NB4 (cell line): ENCODE measurements at regions not wholly inside any gene's neighbourhood (a gene's known extent, or its start where the extent isn't known, plus 50 kb on each side); places are given as distances from the start of the nearest gene placed in this dataset.

Source experiments
- DNase-seq: peaks from one replicate; pipeline ENCODE4 v3.0.0; 2010; ENCODE audit warnings: low read depth
- H3K4me3 ChIP-seq: one replicate; pipeline ENCODE4 v1.5.1; 2011; ENCODE audit warnings: mild to moderate bottlenecking, low read depth, low read length, moderate library complexity
- CTCF ChIP-seq: IDR thresholded peaks from one replicate; pipeline ENCODE4 v1.5.1; 2012; ENCODE audit warnings: low read depth, low read length
- MAX ChIP-seq: IDR thresholded peaks from 2 replicates; pipeline ENCODE4 v1.6.1; 2011; ENCODE audit warnings: low read depth, low read length
- MYC ChIP-seq: IDR thresholded peaks from 2 replicates; pipeline ENCODE4 v1.6.1; 2011; ENCODE audit warnings: low read depth, low read length
- POLR2A ChIP-seq: IDR thresholded peaks from 2 replicates; pipeline ENCODE4 v1.6.1; 2011; ENCODE audit warnings: mild to moderate bottlenecking; ENCODE audit not compliant: insufficient read length; ENCODE audit errors: extremely low read depth

- DNase-seq: no peak
- no peak overlapping the region for H3K4me3 ChIP-seq
- TF ChIP-seq POLR2A (no peak), CTCF (no peak), MYC (no peak), MAX (no peak)
Observed at GRCh38 chr1:226473325-226473724, 65.4 kb upstream of the PARP1 start.

GRCh38 chr1:226474041-226474440 is 66.1 kb upstream of the PARP1 start:
- no peak for DNase-seq
- no peak for TF ChIP-seq MAX
- no peak for TF ChIP-seq POLR2A
- no peak for TF ChIP-seq MYC
- no peak for TF ChIP-seq CTCF
- no peak overlapping the region for H3K4me3 ChIP-seq

- TF ChIP-seq MAX (peak; percentile 46; the same call in 1 of the 2 replicates), MYC (no peak)
- no peak overlapping the region for H3K4me3 ChIP-seq
- peak; percentile 64 for DNase-seq
Observed at GRCh38 chr1:226474443-226475141, 66.7 kb upstream of the PARP1 start.

- peak; percentile 79 for DNase-seq
- no peak for TF ChIP-seq POLR2A
- no peak; the same call in none of the 2 replicates for TF ChIP-seq MYC
- peak; percentile 88 for TF ChIP-seq MAX
- TF ChIP-seq CTCF: no peak
Observed at GRCh38 chr1:226475142-226475511, 67.2 kb upstream of the PARP1 start.

GRCh38 chr1:226476066-226476465 is 68.2 kb upstream of the PARP1 start:
- H3K4me3 ChIP-seq: no peak overlapping the region
- TF ChIP-seq MAX (no peak), POLR2A (no peak), CTCF (no peak), MYC (no peak)
- no peak for DNase-seq

More at GRCh38 chr1:226475142-226475511, 67.2 kb upstream of the PARP1 start:
- no peak overlapping the region for H3K4me3 ChIP-seq

- TF ChIP-seq CTCF: no peak
- TF ChIP-seq MAX: no peak
- no peak for TF ChIP-seq POLR2A
- no peak; the same call in 1 of the 2 replicates for TF ChIP-seq MYC
- DNase-seq: peak; percentile 77
- no peak overlapping the region for H3K4me3 ChIP-seq
Observed at GRCh38 chr1:226476648-226477319, 68.9 kb upstream of the PARP1 start.
